ENCODE measurements at regions not wholly inside any gene's neighbourhood (a gene's known extent, or its start where the extent isn't known, plus 50 kb on each side); places are given as distances from the start of the nearest gene placed in this dataset.

DNA sequence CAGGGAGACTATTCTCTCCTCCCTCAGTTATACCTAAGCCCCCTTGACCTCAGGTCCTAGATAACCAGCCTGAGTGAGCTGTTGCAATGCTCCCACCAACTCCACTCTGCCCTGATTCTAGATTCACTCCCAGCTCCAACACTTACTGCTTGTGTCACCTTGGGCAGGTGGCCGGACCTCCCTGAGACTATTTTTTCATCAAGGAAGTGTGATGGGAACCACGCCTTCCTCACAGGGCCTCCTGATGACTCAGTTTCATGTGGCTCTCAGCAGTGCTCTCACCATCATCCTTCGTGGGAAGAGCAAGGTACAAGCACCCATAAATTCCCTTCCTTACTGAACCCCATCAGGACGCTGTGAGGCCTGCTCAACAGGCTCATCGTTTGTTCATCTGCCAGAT, 925.8 kb upstream of the ZNF722 start:
- TF ChIP-seq GTF2F1 (IDR thresholded peaks at IDR 0.05; ENCODE audit: low read depth, low read length) (no peak), CXXC5 (CRISPR knock-in tag; IDR thresholded peaks at IDR 0.05) (no peak), CTCF (IDR thresholded peaks at IDR 0.05 in 2 of 3, conservative IDR thresholded peaks at IDR 0.05 in 1 of 3; ENCODE audit: insufficient read depth in 2 of 3, low read depth in 1 of 3, low read length in 3 of 3) (no peak), RAD21 (CRISPR knock-in tag; conservative IDR thresholded peaks at IDR 0.05 in 1 of 2, IDR thresholded peaks at IDR 0.05 in 1 of 2) (no peak), FOSL1 (tag; conservative IDR thresholded peaks at IDR 0.05) (no peak), FOS (IDR thresholded peaks at IDR 0.05; ENCODE audit: extremely low read depth, insufficient read length) (no peak), ZNF174 (CRISPR knock-in tag; IDR thresholded peaks at IDR 0.05) (no peak), STAT6 (CRISPR knock-in tag; IDR thresholded peaks at IDR 0.05) (no peak), HMG20B (CRISPR knock-in tag; IDR thresholded peaks at IDR 0.05) (no peak), JUND (IDR thresholded peaks at IDR 0.05; ENCODE audit: borderline replicate concordance, low read depth, low read length) (no peak), JUND (tag; IDR thresholded peaks at IDR 0.05; ENCODE audit: borderline replicate concordance, low read depth, low read length) (no peak), POLR2AphosphoS5 (IDR thresholded peaks at IDR 0.05; ENCODE audit: control insufficient read depth, insufficient read depth, low read depth, low read length) (no peak), RB1 (IDR thresholded peaks at IDR 0.05; ENCODE audit: low read depth) (no peak), ZNF707 (CRISPR knock-in tag; conservative IDR thresholded peaks at IDR 0.05) (no peak)
